HepG2 (cell line): ENCODE measurements at regions not wholly inside any gene's neighbourhood (a gene's known extent, or its start where the extent isn't known, plus 50 kb on each side); places are given as distances from the start of the nearest gene placed in this dataset.

Experiments
- ATAC-seq: fragments of 200-7000 bp; cut with Tn5 transposase; 3 replicates; pipeline ENCODE4 v1.9.1; 2020; ENCODE audit warnings: mild to moderate bottlenecking, moderate library complexity
- BruUV-seq: library from RNA; stranded (reverse); fragments of 400-500 nt; replicated peaks from 2 replicates; lab custom pipeline; 2021; lab: Mats Ljungman, UMichigan
- CTCF ChIA-PET: fragments of 300-600 bp; formaldehyde crosslinking; extraction: SDS; loops from one replicate; lab custom pipeline; 2021; ENCODE audit warnings: low total read pairs, inconsistent platforms, low intra/inter-chr PET ratio; lab: Yijun Ruan, JAX
- POLR2A ChIA-PET: fragments of 350-600 bp; sonication (Branson Sonifier 250); formaldehyde crosslinking; loops from one replicate; lab custom pipeline; 2020; ENCODE audit warnings: antibody characterized with exemption, inconsistent platforms; lab: Yijun Ruan, JAX
- DNase-seq: peaks from one replicate; pipeline ENCODE4 v3.0.0-alpha.2; 2015; ENCODE audit warnings: low spot score
- FAIRE-seq: peaks from 3 replicates; lab custom pipeline; 2011; peaks lifted over from hg19 to GRCh38; lab: Jason Lieb, UNC
- H2AFZ ChIP-seq: one replicate; pipeline ENCODE4 v1.6.1; 2011; ENCODE audit warnings: low read length, inconsistent platforms
- H3K27ac ChIP-seq: fragments of 300-600 bp; 3 replicates; pipeline ENCODE4 v1.8.0; 2011; ENCODE audit warnings: mixed run types, mild to moderate bottlenecking, mixed read lengths, low read length, inconsistent platforms; ENCODE audit not compliant: insufficient read depth; ENCODE audit errors: extremely low read length
- H3K27me3 ChIP-seq, 2 experiments: fragments of 200-600 bp in 1 of 2; 2 replicates in 1 of 2; 3 replicates in 1 of 2; pipeline versions ENCODE4 v1.6.0 to v1.8.0; 2011; ENCODE audit warnings: low read length in 2 of 2, mild to moderate bottlenecking in 2 of 2, moderate library complexity in 2 of 2, inconsistent platforms in 1 of 2; ENCODE audit not compliant: insufficient read depth in 2 of 2, control insufficient read depth in 1 of 2
- H3K36me3 ChIP-seq, 2 experiments: fragments of 200-600 bp in 1 of 2; replicated peaks in 1 of 2; 2 replicates in 1 of 2; 3 replicates in 1 of 2; pipeline versions ENCODE4 v1.5.1 to v1.8.0; 2011; ENCODE audit warnings: low read length in 2 of 2, inconsistent platforms in 1 of 2; ENCODE audit not compliant: insufficient read depth in 2 of 2, control insufficient read depth in 1 of 2
- H3K4me1 ChIP-seq: 2 replicates; pipeline ENCODE4 v1.5.1; 2012; ENCODE audit warnings: low read length, inconsistent platforms; ENCODE audit not compliant: insufficient read depth
- H3K4me2 ChIP-seq: 2 replicates; pipeline ENCODE4 v1.6.0; 2011; ENCODE audit warnings: low read depth, low read length, inconsistent platforms
- H3K4me3 ChIP-seq, 3 experiments: fragments of 200-600 bp in 1 of 3; sonication (generic), shearing (Covaris generic) in 1 of 3; replicated peaks in 1 of 3; 2 replicates each; pipeline ENCODE4 v1.5.1; 2011 to 2016; ENCODE audit warnings: low read length in 3 of 3, inconsistent platforms in 2 of 3, low read depth in 2 of 3, mild to moderate bottlenecking in 2 of 3, control low read depth in 1 of 3, mixed read lengths in 1 of 3; ENCODE audit not compliant: insufficient read depth in 1 of 3
- H3K79me2 ChIP-seq: one replicate; pipeline ENCODE4 v1.6.1; 2011; ENCODE audit warnings: low read length, inconsistent platforms; ENCODE audit not compliant: insufficient read depth
- H3K9ac ChIP-seq: 2 replicates; pipeline ENCODE4 v1.6.0; 2011; ENCODE audit warnings: mild to moderate bottlenecking, low read depth, low read length, inconsistent platforms; ENCODE audit not compliant: insufficient read depth
- H3K9me3 ChIP-seq: 2 replicates; pipeline ENCODE4 v1.5.1; 2012; ENCODE audit warnings: mild to moderate bottlenecking, low read length
- H4K20me1 ChIP-seq: 2 replicates; pipeline ENCODE4 v1.6.0; 2011; ENCODE audit warnings: inconsistent platforms, mild to moderate bottlenecking, low read length, moderate library complexity; ENCODE audit not compliant: insufficient read depth
- FOXO1 ChIP-seq: sonication (generic); formaldehyde crosslinking; IDR thresholded peaks from 2 replicates; pipeline ENCODE4 v1.4.0; 2020; ENCODE audit warnings: missing genetic modification reagents
- HMG20A ChIP-seq: IDR thresholded peaks from 2 replicates; pipeline ENCODE4 v1.6.1; 2016; ENCODE audit warnings: borderline replicate concordance
- HOXA3 ChIP-seq: sonication (generic); formaldehyde crosslinking; IDR thresholded peaks from 2 replicates; pipeline ENCODE4 v1.5.0; 2020; ENCODE audit warnings: missing genetic modification reagents
- KLF16 ChIP-seq, 2 experiments: sonication (generic) in 1 of 2; formaldehyde crosslinking in 1 of 2; IDR thresholded peaks; 2 replicates each; pipeline versions ENCODE4 v1.6.1 to v1.8.0; 2016 to 2023; ENCODE audit warnings: missing genetic modification reagents in 2 of 2, missing compliant biosample characterization in 1 of 2
- POLR2AphosphoS2 ChIP-seq: IDR thresholded peaks from 2 replicates; pipeline ENCODE4 v1.6.1; 2011; ENCODE audit warnings: low read depth, low read length, improper control_type of control experiment
- RFXANK ChIP-seq: IDR thresholded peaks from 2 replicates; pipeline ENCODE4 v1.6.1; 2016
- SNRNP70 ChIP-seq: fragments of 200-400 bp; formaldehyde crosslinking; IDR thresholded peaks from 2 replicates; pipeline ENCODE4 v1.6.1; 2017; ENCODE audit warnings: mild to moderate bottlenecking, low read depth, low read length, moderate library complexity
- TCF7L2 ChIP-seq: IDR thresholded peaks from 2 replicates; pipeline ENCODE4 v1.6.1; 2011; ENCODE audit warnings: mild to moderate bottlenecking, low read depth, low read length, moderate library complexity
- ZNF160 ChIP-seq: sonication (generic); formaldehyde crosslinking; IDR thresholded peaks from 2 replicates; pipeline ENCODE4 v1.8.0; 2022; ENCODE audit warnings: mild to moderate bottlenecking, inconsistent platforms, missing genetic modification reagents
- ZNF256 ChIP-seq: sonication (generic); formaldehyde crosslinking; conservative IDR thresholded peaks from 2 replicates; pipeline ENCODE4 v1.4.0; 2020; ENCODE audit warnings: missing genetic modification reagents
- ZNF274 ChIP-seq: sonication (generic); formaldehyde crosslinking; IDR thresholded peaks from 2 replicates; pipeline ENCODE4 v1.5.1; 2020; ENCODE audit warnings: mild to moderate bottlenecking, missing genetic modification reagents
- ZNF468 ChIP-seq: sonication (generic); formaldehyde crosslinking; IDR thresholded peaks from 2 replicates; pipeline ENCODE4 v1.8.0; 2022; ENCODE audit warnings: mild to moderate bottlenecking, moderate library complexity, missing genetic modification reagents
- ZNF484 ChIP-seq: sonication (generic); formaldehyde crosslinking; IDR thresholded peaks from 2 replicates; pipeline ENCODE4 v1.5.1; 2020; ENCODE audit warnings: mild to moderate bottlenecking, low read depth, missing genetic modification reagents, borderline replicate concordance
- ZNF530 ChIP-seq: sonication (generic); formaldehyde crosslinking; IDR thresholded peaks from 2 replicates; pipeline ENCODE4 v1.5.0; 2020; ENCODE audit warnings: low read depth, mild to moderate bottlenecking, missing genetic modification reagents
- WGBS: methylation state at CpG from one replicate; pipeline ENCODE4 v1.1.6; 2017; ENCODE audit warnings: low lambda C conversion rate; 5-methylcytosine and 5-hydroxymethylcytosine counted together
- in situ Hi-C: cut with HindIII; loops from 2 replicates; pipeline ENCODE4 v1.10.0; 2017; ENCODE audit warnings: low pct_unique_long_range_greater_than_20kb; ENCODE audit not compliant: extremely low pct_ligation_motif_present
- intact Hi-C: fragments of 100-400 bp; cut with micrococcal nuclease; formaldehyde crosslinking; loops from one replicate; pipeline ENCODE4 v1.10.0; 2022; ENCODE audit not compliant: unreplicated experiment
- TF ChIP-seq, protein P1 (sequence below): sonication (generic); formaldehyde crosslinking; IDR thresholded peaks from 2 replicates; pipeline ENCODE4 v1.5.0; 2020; ENCODE audit warnings: missing genetic modification reagents
- TF ChIP-seq, protein P2 (sequence below): sonication (generic); formaldehyde crosslinking; IDR thresholded peaks from 2 replicates; pipeline ENCODE4 v1.4.0; 2020; ENCODE audit warnings: mild to moderate bottlenecking, missing genetic modification reagents
- TF ChIP-seq, protein P3 (sequence below): sonication (generic); formaldehyde crosslinking; IDR thresholded peaks from 2 replicates; pipeline ENCODE4 v1.5.1; 2020; ENCODE audit warnings: mild to moderate bottlenecking, missing genetic modification reagents, moderate library complexity

DNA sequence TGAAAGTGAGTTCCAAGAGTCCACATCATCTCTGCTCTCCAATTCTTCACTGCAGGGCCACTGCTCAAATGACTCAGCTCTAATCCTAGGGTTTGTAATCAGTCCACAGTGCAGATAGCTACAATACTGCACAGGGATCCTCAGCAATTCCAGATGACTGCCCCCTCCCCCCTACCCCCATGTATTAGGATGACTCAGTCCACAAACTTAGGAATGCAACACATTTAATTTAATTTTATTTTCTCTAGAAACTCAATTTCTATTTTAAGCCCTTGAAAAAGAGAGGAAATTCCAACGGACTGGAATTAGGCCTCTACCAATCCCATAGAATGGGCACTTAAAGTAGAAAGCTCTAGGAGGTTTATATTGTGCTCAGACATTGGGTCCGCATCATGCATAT lies 173.8 kb upstream of the SOX21 start:
- TF ChIP-seq, protein P1, sequence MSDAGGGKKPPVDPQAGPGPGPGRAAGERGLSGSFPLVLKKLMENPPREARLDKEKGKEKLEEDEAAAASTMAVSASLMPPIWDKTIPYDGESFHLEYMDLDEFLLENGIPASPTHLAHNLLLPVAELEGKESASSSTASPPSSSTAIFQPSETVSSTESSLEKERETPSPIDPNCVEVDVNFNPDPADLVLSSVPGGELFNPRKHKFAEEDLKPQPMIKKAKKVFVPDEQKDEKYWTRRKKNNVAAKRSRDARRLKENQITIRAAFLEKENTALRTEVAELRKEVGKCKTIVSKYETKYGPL (CRISPR knock-in tag): no peak
- no peak for TF ChIP-seq HMG20A (CRISPR knock-in tag)
- no peak for TF ChIP-seq ZNF274
- TF ChIP-seq POLR2AphosphoS2: no peak
- no peak for TF ChIP-seq SNRNP70
- TF ChIP-seq ZNF256 (CRISPR knock-in tag): no peak
- no peak for TF ChIP-seq KLF16 (CRISPR knock-in tag; IDR thresholded peaks at IDR 0.05)
- no peak for TF ChIP-seq ZNF484 (CRISPR knock-in tag)
- TF ChIP-seq, protein P2, sequence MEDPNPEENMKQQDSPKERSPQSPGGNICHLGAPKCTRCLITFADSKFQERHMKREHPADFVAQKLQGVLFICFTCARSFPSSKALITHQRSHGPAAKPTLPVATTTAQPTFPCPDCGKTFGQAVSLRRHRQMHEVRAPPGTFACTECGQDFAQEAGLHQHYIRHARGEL: no peak
- TF ChIP-seq, protein P3, sequence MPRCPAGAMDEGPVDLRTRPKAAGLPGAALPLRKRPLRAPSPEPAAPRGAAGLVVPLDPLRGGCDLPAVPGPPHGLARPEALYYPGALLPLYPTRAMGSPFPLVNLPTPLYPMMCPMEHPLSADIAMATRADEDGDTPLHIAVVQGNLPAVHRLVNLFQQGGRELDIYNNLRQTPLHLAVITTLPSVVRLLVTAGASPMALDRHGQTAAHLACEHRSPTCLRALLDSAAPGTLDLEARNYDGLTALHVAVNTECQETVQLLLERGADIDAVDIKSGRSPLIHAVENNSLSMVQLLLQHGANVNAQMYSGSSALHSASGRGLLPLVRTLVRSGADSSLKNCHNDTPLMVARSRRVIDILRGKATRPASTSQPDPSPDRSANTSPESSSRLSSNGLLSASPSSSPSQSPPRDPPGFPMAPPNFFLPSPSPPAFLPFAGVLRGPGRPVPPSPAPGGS: no peak
- TF ChIP-seq RFXANK (CRISPR knock-in tag): no peak
- no peak for TF ChIP-seq ZNF160
- TF ChIP-seq ZNF468 (CRISPR knock-in tag): no peak
- no peak for TF ChIP-seq FOXO1 (CRISPR knock-in tag)
- TF ChIP-seq HOXA3: no peak
- no peak for TF ChIP-seq ZNF530 (CRISPR knock-in tag)
- no peak for TF ChIP-seq TCF7L2
- no peaks in the 10 kb centered on the region for H3K79me2 ChIP-seq
- H3K4me1 ChIP-seq: no peaks in the 10 kb centered on the region
- H2AFZ ChIP-seq: no peak overlapping the region
- POLR2A ChIA-PET: no interaction called here
- FAIRE-seq: no peak
- in situ Hi-C loops (no loop called here), intact Hi-C loops (no loop called here)
- no TSS peak for BruUV-seq
- no peak for DNase-seq
- no peak overlapping the region for H3K9ac ChIP-seq
- no peaks in the 10 kb centered on the region for H3K36me3 ChIP-seq
- ATAC-seq: no peak
- 0 out of 5 replicates have a peak, but pooled peaks cover 0 to 5% of the 10 kb centered on the region in 2 experiments for H3K27me3 ChIP-seq
- H3K4me2 ChIP-seq: no peak overlapping the region
- CTCF ChIA-PET: no interaction called here
- no peak overlapping the region for H3K27ac ChIP-seq
- H3K9me3 ChIP-seq: no peaks in the 10 kb centered on the region
- H4K20me1 ChIP-seq: no peaks in the 10 kb centered on the region
- H3K4me3 ChIP-seq: no peak overlapping the region
- WGBS: 0% methylated on average over 2 of the region's 2 CpGs
